CD1c-positive myeloid dendritic cell (primary cell): ENCODE measurements at regions not wholly inside any gene's neighbourhood (a gene's known extent, or its start where the extent isn't known, plus 50 kb on each side); places are given as distances from the start of the nearest gene placed in this dataset.

ENCODE experiments used
- DNase-seq: peaks from one replicate; pipeline ENCODE4 v3.0.0-alpha.2; 2016; ENCODE audit errors: extremely low spot score

DNA sequence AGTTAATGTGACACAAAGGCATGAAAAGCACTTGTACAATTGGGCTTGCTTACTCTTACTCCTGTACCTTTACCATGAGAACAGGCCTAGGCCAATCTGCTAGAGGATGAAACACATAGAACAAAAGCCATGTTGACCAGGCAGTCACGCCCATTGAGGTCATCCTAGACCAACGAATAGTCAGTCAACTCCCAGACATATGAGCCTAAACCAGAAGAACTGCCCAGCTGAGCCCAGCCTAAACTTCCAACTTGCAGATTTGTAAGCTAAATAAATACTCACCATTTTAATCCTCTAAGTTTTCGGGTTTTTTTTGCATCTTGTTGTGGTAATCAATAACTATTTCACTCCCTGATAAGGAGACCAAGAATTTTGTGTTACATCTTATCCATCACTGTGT is 164.8 kb upstream of the ADRA1B start:
- DNase-seq: no peak

- DNase-seq: no peak
Measured at GRCh38 chr5:159752622-159753275, 163.5 kb upstream of the ADRA1B start.

DNA sequence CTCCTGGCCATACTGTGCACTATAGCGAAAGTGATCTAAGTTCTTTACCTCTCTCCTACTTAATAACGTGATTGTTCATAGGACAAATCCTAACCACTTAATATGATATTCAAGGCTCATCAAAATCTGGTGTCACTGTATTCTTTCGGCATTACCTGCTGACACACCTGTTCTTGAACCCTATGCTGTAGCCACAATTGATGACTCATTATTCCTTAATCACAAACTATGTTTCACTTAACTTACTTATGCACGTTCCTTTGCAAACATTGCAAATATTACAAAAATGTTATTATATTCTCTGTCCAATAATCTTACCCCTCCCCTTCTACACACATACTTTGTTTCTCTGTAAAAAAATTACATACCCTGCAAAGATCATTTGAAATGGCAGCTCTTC is 158.1 kb upstream of the ADRA1B start:
- no peak for DNase-seq

- DNase-seq: no peak
Measured at GRCh38 chr5:159759791-159760290, 156.4 kb upstream of the ADRA1B start.

DNA sequence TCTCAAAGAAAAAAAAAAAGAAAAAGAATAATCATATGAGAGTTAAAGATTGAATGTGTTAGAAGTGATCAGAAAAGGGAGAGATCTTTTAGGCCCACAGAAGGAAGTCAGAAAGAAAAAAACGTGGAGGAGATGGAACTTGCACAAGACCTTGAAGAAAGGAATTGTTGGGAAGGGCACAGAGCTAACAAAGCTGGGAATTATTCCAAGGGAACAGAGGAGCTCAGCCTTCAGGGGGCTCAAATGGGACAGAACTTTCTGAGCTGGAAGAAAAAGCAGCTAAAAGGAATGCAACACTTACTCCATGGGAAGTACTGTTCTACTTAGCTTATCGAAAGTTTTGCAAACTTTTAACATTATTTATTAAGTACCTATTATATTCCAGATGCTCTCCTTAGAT is 153.4 kb upstream of the ADRA1B start:
- DNase-seq: no peak

GRCh38 chr5:159763562-159763961 is 152.7 kb upstream of the ADRA1B start:
- no peak for DNase-seq

DNA sequence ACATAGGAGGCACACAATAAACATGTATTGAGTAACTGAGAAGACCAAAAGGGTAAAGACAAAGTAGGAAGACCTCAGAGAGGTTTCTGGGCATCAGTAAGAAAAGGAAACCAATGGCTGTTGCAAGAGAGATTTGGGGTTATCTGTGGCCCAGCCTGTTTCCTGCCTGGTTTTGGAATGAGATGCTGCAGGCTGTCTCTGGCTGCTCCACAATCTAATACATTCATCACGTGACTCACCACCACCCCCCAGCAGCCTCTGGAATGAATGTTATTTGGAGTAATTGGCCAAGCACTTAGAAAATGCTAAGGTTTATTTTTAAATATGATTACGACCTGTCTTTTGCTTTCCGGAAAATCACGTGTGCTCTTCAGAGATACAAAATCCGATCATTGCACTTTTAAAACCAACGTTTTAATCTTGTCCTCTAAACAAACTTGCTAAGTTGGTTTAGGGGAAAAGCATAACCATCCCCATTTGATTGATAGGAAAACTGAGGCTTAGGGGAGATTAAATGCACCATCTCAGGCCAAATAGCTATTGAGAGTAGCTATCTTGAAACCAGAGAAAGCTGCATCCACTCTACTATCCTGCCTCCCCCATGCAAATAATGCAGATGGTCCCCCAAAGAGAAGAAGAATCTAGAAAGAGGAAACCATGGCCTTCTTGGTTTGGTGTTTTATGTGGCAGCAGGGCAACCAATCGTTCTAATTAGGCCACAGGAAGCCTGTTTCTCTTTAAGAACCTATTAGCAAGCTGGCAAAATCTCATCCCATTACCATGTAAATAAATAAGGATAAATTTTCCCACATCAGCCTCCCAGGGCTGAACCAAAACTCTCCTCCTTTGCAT is 151.8 kb upstream of the ADRA1B start:
- no peak for DNase-seq

- no peak for DNase-seq
Measured at GRCh38 chr5:159765135-159765433, 151.2 kb upstream of the ADRA1B start.

- DNase-seq: no peak
Measured at GRCh38 chr5:159765760-159766517, 150.3 kb upstream of the ADRA1B start.

- DNase-seq: no peak
Measured at GRCh38 chr5:159768243-159768642, 148.0 kb upstream of the ADRA1B start.

DNA sequence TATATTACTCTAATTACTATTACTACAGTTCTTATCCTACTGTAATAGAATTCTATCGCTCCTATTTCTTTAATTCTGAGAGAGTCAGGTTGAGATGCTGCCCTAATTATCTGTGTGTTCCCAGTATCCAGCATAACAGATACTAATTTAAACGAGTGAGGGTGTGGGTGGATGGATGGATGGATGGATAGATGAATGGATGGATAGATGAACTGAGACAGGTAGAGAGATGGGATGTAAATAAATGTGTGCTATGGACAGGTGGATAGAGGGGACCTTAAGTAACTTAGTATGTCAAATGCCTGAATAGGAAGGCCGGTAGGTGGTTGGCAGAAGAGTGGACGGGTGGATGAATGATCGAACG is 143.6 kb upstream of the ADRA1B start:
- DNase-seq: no peak

DNA sequence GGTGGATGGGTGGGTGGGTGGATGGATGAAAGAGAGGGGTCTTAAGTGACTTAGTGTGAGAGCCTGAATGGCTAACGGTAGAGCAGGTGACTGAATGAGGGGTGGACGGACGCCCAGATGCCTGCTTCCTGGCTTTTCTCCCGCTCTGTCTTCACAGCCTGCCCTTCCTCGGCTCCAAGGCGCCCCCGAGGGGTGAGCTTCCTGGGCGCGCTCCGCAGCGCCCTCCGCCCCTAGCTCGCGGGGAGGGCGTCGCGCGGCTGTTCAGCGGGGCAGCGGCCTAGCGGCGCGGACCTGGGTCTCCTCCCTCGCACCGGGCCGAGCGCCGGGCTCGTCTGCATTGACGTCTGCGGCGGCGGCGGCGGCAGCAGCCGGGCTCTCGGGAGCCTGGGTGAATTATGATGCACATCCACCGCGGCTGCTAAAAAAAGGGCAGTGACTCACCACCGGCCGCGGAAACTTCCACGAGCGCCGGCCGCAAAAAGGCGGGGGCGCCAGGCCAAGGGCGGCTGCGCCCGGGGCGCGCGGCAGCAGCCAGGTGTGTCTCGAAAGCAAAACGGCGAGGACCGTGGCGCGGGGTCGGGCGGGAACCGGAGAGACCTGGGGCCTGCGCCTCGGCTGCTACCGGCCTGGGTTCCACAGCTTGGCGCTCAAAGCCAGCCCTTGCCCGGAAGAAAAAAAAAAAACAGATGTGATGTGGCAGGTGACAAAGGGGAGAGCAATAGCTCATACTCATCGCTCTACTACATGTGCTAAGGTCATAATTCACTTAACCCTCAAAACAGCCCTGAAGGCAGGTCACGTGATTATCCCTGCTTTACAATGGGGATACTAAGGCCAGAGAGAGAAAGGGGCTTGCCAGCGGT is 143.0 kb upstream of the ADRA1B start:
- DNase-seq: peak; percentile 91

DNA sequence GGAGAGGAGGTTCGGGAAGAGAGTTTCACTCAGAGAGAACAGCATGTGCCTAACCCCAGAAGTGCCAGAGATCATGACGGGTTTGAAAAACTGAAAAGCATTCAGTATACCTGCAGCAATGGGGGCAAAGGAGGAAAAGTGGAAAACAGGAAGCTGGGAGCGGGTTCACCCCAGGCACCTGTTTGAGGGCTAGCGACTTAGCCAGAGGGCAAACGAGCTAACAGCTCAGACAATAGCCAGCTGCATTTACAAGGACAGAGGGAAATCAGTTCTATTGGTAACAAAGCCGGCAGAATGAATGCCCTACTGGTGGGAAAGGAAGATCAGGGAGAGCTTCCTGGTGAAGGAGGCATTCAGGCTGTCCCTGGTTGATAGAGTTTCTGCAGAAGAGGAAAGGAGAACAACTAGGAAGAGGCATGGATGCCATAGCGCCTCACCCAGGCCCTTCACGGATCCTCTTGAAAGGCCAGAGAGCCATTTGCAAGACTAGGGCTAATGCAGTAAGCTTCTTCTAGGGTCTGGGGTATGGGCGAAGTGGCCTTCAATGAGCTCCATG is 141.7 kb upstream of the ADRA1B start:
- no peak for DNase-seq

DNA sequence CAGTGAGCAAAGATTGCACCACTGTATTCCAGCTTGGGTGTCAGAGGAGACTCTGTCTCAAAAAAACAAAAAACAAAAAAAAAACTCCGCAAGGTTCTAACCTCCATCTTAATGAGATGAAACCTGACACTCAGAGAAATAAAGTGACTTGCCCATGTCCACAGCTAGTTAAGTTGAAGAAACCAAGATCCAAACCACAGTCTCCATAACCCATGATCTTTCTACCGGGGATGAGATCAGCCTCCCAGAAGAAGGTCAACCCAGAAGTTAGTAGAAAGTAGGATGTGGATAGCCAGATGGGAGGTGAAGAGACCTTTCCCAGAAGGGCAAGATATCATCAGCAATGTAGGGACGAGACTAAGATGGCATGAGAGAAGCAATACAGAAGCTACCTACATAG is 140.4 kb upstream of the ADRA1B start:
- no peak for DNase-seq

GRCh38 chr5:159777049-159777660 is 139.1 kb upstream of the ADRA1B start:
- no peak for DNase-seq

DNA sequence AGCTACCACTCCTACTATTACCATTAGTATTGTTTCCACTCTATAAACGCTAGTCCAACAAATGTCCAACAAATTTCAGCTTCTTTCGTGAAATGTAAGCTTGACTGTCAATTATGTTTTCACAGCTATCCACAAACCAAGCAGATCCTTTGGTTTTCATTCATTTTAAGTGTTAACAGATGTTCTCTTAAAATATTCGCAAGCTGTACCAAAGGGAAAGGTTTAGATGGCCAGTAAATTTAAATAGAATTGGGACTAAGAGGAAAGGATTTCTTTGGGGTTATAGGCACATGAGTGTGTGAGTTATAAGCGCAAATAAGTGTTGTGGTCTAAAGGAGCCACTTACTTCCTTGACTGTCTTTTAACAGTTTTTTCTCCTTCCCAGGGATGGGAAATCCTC is 136.8 kb upstream of the ADRA1B start:
- DNase-seq: no peak

- peak; percentile 15 for DNase-seq
Measured at GRCh38 chr5:159780246-159780645, 136.0 kb upstream of the ADRA1B start.

- no peak for DNase-seq
Measured at GRCh38 chr5:159781626-159782157, 134.6 kb upstream of the ADRA1B start.

GRCh38 chr5:159782197-159782994 is 133.9 kb upstream of the ADRA1B start:
- no peak for DNase-seq

DNA sequence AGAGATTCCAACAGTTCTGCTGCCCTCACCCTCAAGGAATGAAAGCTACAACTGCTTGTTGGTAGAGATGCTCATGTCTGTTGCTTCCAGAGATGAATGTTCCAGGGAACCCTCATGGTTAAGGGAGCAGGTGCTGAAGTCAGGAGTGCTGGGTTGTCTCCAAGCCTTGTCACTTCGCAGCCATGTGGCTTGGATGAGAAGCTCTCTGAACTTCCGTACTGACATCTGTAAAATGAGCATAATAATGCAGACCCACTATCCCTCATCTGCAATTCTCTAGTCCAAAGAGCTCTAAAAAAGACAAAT is 133.3 kb upstream of the ADRA1B start:
- DNase-seq: no peak
